Ishikawa (cell line): ENCODE measurements at regions not wholly inside any gene's neighbourhood (a gene's known extent, or its start where the extent isn't known, plus 50 kb on each side); places are given as distances from the start of the nearest gene placed in this dataset.

Source experiments
- CEBPB ChIP-seq: IDR thresholded peaks from 2 replicates; pipeline ENCODE4 v1.6.1; 2012
- CREB1 ChIP-seq: IDR thresholded peaks from 2 replicates; pipeline ENCODE4 v1.6.1; 2012; ENCODE audit warnings: low read depth
- EGR1 ChIP-seq: IDR thresholded peaks from 2 replicates; pipeline ENCODE4 v1.6.1; 2012
- EP300 ChIP-seq: IDR thresholded peaks from 2 replicates; pipeline ENCODE4 v1.6.1; 2012; ENCODE audit warnings: borderline replicate concordance
- FOXM1 ChIP-seq: IDR thresholded peaks from 2 replicates; pipeline ENCODE4 v1.6.1; 2012; ENCODE audit warnings: low read depth, borderline replicate concordance
- MAX ChIP-seq: IDR thresholded peaks from 2 replicates; pipeline ENCODE4 v1.6.1; 2012
- NFIC ChIP-seq: IDR thresholded peaks from 2 replicates; pipeline ENCODE4 v1.6.1; 2012
- RAD21 ChIP-seq: IDR thresholded peaks from 2 replicates; pipeline ENCODE4 v1.6.1; 2012; ENCODE audit warnings: low read depth
- REST ChIP-seq: IDR thresholded peaks from 2 replicates; pipeline ENCODE4 v1.6.1; 2012; ENCODE audit warnings: low read depth, mild to moderate bottlenecking
- TAF1 ChIP-seq: IDR thresholded peaks from 2 replicates; pipeline ENCODE4 v1.6.1; 2012; ENCODE audit warnings: low read depth, mild to moderate bottlenecking
- TCF12 ChIP-seq: IDR thresholded peaks from 2 replicates; pipeline ENCODE4 v1.6.1; 2012; ENCODE audit warnings: low read depth
- TEAD4 ChIP-seq: IDR thresholded peaks from 2 replicates; pipeline ENCODE4 v1.6.1; 2012
- USF1 ChIP-seq: IDR thresholded peaks from 2 replicates; pipeline ENCODE4 v1.6.1; 2012
- YY1 ChIP-seq: IDR thresholded peaks from 2 replicates; pipeline ENCODE4 v1.6.1; 2012; ENCODE audit warnings: low read depth
- ZBTB7A ChIP-seq: IDR thresholded peaks from 2 replicates; pipeline ENCODE4 v1.6.1; 2012; ENCODE audit warnings: low read depth

- TF ChIP-seq RAD21 (no peak), TEAD4 (no peak), USF1 (no peak), TAF1 (no peak), REST (no peak), MAX (no peak), NFIC (no peak), TCF12 (no peak), EGR1 (no peak), CREB1 (no peak), CEBPB (no peak), ZBTB7A (no peak), EP300 (no peak), YY1 (no peak), FOXM1 (no peak)
These were observed 129.5 kb downstream of the TENT5C start for GRCh38 chr1:117735045-117735992.

GRCh38 chr1:117739504-117739903 lies 133.7 kb downstream of the TENT5C start:
- TF ChIP-seq REST (no peak), USF1 (no peak), RAD21 (no peak), NFIC (no peak), FOXM1 (no peak), CREB1 (no peak), EP300 (no peak), MAX (no peak), CEBPB (no peak)

- no peak for TF ChIP-seq ZBTB7A
These were observed 134.6 kb downstream of the TENT5C start for GRCh38 chr1:117740496-117740895.

- TF ChIP-seq CEBPB (no peak), REST (no peak), TEAD4 (no peak), FOXM1 (no peak), CREB1 (no peak), MAX (no peak), EGR1 (no peak), YY1 (no peak), TCF12 (no peak), ZBTB7A (no peak), TAF1 (no peak), EP300 (no peak), USF1 (no peak), NFIC (no peak), RAD21 (no peak)
These were observed 141.8 kb downstream of the TENT5C start for GRCh38 chr1:117747605-117748004.
